ENCODE measurements at regions not wholly inside any gene's neighbourhood (a gene's known extent, or its start where the extent isn't known, plus 50 kb on each side); places are given as distances from the start of the nearest gene placed in this dataset.
"Not testable (repeated sequence)": the region's sequence is repeated elsewhere in the genome, so short reads cannot be mapped to it uniquely, and the experiment has no call there.

GRCh38 chr3:839981-840380, 252.8 kb upstream of the CNTN6 start:
- DNase-seq, result no peak

GRCh38 chr3:851098-851790, 241.6 kb upstream of the CNTN6 start:
- DNase-seq, result no peak

GRCh38 chr3:852033-852432, 240.8 kb upstream of the CNTN6 start:
- DNase-seq, result no peak

- no peak for DNase-seq
These were observed 239.3 kb upstream of the CNTN6 start for GRCh38 chr3:853489-853888.

GRCh38 chr3:859135-859534, 233.7 kb upstream of the CNTN6 start:
- no peak for DNase-seq

GRCh38 chr3:861721-862120, 231.1 kb upstream of the CNTN6 start:
- no peak for DNase-seq

GRCh38 chr3:869269-869668, 223.6 kb upstream of the CNTN6 start:
- no peak for DNase-seq

- DNase-seq, result no peak
These were observed 223.1 kb upstream of the CNTN6 start for GRCh38 chr3:869734-870133.

- DNase-seq, result no peak
These were observed 221.2 kb upstream of the CNTN6 start for GRCh38 chr3:871651-872050.

- DNase-seq, result no peak
These were observed 215.8 kb upstream of the CNTN6 start for GRCh38 chr3:877001-877400.

GRCh38 chr3:878746-879145, 214.1 kb upstream of the CNTN6 start:
- no peak for DNase-seq

GRCh38 chr3:880371-880770, 212.5 kb upstream of the CNTN6 start:
- no peak for DNase-seq

- no peak for DNase-seq
These were observed 210.3 kb upstream of the CNTN6 start for GRCh38 chr3:882533-882932.

- DNase-seq, result no peak
These were observed 190.7 kb upstream of the CNTN6 start for GRCh38 chr3:901953-902778.

GRCh38 chr3:905217-905616, 187.6 kb upstream of the CNTN6 start:
- DNase-seq, result no peak

- DNase-seq, result no peak
These were observed 186.1 kb upstream of the CNTN6 start for GRCh38 chr3:906739-907138.

GRCh38 chr3:908839-909238, 184.0 kb upstream of the CNTN6 start:
- DNase-seq, result no peak

GRCh38 chr3:912717-913116, 180.1 kb upstream of the CNTN6 start:
- DNase-seq, result not testable (repeated sequence)

GRCh38 chr3:923161-923910, 169.5 kb upstream of the CNTN6 start:
- no peak for DNase-seq

- DNase-seq, result no peak
These were observed 162.0 kb upstream of the CNTN6 start for GRCh38 chr3:930866-931265.

- DNase-seq, result no peak
These were observed 159.5 kb upstream of the CNTN6 start for GRCh38 chr3:933326-933725.

GRCh38 chr3:944786-945185, 148.0 kb upstream of the CNTN6 start:
- DNase-seq, result no peak

GRCh38 chr3:945738-946137, 147.1 kb upstream of the CNTN6 start:
- DNase-seq, result no peak

- DNase-seq, result no peak
These were observed 139.9 kb upstream of the CNTN6 start for GRCh38 chr3:952906-953305.
